ENCODE measurements at regions not wholly inside any gene's neighbourhood (a gene's known extent, or its start where the extent isn't known, plus 50 kb on each side); places are given as distances from the start of the nearest gene placed in this dataset.

DNA sequence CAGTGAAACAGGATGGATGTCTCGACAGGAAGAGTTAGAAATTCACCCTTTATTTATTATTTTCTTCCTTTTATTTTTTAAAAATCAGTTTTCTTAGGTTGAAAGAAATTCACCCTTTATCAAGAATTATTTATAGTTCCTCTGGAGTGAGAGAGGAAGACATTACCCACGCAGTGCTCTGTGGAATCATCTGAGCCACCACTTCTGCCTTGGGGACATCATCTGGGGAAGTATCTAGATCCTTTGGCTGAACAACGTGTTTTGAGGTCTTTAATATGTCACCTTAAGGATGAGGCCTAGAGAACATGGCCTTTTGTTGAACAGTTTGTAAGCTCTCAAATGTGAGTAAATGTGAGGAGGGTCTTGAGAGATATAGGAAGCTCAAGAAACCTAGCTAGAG lies 183.3 kb downstream of the UTP18 start:
- TF ChIP-seq, protein P1, sequence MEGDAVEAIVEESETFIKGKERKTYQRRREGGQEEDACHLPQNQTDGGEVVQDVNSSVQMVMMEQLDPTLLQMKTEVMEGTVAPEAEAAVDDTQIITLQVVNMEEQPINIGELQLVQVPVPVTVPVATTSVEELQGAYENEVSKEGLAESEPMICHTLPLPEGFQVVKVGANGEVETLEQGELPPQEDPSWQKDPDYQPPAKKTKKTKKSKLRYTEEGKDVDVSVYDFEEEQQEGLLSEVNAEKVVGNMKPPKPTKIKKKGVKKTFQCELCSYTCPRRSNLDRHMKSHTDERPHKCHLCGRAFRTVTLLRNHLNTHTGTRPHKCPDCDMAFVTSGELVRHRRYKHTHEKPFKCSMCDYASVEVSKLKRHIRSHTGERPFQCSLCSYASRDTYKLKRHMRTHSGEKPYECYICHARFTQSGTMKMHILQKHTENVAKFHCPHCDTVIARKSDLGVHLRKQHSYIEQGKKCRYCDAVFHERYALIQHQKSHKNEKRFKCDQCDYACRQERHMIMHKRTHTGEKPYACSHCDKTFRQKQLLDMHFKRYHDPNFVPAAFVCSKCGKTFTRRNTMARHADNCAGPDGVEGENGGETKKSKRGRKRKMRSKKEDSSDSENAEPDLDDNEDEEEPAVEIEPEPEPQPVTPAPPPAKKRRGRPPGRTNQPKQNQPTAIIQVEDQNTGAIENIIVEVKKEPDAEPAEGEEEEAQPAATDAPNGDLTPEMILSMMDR (IDR thresholded peaks at IDR 0.05), result no peak
- ATAC-seq (ENCODE audit: low FRiP score) (no peak), DNase-seq (ENCODE audit: low spot score) (no peak)

DNA sequence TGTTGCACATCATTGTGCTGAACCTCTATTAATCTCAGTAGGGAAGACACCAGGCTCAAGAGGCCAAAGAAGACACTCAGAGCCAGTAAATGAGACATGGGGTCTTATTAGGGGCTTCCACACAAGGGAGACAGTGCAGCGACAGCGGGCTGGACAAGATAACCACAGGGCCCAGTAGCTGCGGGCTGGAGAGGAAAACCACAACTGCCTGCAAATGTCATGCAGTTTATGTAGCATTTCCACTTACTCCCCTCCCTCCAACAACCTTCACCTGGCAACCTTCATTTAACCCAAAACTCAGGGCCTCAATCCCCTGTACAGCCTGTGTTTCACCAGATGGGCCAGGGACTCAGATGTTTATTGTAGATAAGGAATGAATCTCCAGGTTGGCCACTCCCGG lies 185.6 kb downstream of the UTP18 start:
- no peak for DNase-seq (ENCODE audit: low spot score)
- no peak for ATAC-seq (ENCODE audit: low FRiP score)
- TF ChIP-seq, protein P1 (IDR thresholded peaks at IDR 0.05), result no peak

DNA sequence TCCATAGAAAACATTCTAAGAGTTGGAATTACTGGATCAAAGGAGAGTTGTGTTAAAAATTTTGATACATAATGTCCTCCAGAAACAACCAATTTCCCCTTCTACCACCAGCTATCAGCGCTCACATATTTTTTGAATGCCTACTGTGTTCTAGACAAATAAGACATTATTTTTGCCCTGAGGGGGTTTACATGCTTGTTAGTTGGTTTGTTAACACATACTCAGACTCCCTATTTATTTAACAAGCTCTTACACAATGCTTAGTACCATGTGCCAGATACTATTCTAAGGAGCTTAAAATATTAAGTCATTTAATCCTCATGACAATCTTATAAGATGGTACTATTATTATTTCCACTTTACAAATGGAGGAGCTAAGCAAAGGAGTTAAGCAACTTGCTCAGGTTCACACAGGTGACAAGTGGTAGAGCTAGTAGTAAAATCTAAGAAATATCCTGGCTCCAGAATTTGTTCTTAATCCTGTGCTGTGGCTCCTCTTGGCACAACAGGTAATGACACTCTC lies 194.2 kb downstream of the UTP18 start:
- DNase-seq (ENCODE audit: low spot score) (no peak), ATAC-seq (ENCODE audit: low FRiP score) (no peak)
- TF ChIP-seq, protein P1 (IDR thresholded peaks at IDR 0.05), result no peak

DNA sequence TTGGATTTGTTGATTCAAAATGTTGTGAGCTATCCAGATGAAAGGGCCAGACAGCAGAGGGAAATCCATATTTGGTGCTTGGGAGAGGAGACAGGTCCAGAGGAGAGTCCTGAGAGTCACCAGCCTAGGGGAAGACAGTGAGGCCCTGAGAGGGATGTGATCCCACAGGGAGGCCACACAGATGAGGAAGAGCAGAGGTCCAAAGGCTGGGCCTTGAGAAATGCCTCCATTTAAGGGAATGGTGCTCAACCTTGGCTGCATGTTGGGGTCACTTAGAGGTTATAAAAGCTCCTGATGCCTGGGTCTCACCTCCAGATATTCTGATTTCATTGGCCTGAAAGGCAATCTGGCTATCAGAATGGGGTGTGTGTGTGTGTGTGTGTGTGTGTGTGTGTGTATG lies 194.9 kb downstream of the UTP18 start:
- ATAC-seq (ENCODE audit: low FRiP score) (no peak), DNase-seq (ENCODE audit: low spot score) (no peak)
- TF ChIP-seq, protein P1 (IDR thresholded peaks at IDR 0.05), result no peak

DNA sequence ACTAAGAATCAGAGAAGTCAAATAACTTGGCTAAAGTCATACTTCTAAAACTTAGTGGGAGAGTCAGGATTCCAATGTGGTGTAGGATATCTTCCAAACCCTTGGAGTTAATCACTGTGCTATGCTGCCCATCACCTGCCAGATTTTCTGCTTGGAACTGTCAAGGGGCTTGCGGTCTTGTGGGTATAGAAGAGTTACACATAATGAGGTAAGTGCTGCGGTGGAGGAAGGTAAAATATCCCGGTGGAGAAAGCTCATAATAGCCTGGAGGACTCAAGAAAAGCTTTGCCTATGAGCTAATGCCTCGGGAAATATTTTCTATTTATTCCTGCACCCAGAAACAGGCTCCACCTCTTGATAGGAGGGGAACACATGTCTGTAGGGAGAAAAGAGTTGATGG lies 195.6 kb downstream of the UTP18 start:
- DNase-seq (ENCODE audit: low spot score) (no peak), ATAC-seq (ENCODE audit: low FRiP score) (no peak)
- TF ChIP-seq, protein P1 (IDR thresholded peaks at IDR 0.05), result no peak

DNA sequence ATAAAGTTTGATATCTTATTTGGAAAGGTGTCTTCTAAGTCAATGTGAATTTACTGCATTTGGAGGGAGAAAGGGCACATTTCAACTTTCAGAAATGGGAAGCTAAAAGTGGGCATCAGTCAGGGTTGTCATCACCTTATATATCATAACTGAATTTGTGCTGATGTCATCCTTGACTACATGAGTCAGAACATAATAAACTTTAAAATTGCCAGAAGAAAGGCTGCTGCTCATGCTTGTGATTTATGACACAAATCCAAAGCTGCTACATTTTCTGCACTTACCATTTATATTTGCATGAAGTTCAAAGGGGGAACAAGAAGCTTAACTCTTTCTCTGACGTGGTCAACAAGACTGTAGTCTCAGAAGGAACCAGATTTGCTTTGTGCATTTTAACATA lies 196.6 kb downstream of the UTP18 start:
- no peak for DNase-seq (ENCODE audit: low spot score)
- no peak for ATAC-seq (ENCODE audit: low FRiP score)
- TF ChIP-seq, protein P1 (IDR thresholded peaks at IDR 0.05), result no peak

DNA sequence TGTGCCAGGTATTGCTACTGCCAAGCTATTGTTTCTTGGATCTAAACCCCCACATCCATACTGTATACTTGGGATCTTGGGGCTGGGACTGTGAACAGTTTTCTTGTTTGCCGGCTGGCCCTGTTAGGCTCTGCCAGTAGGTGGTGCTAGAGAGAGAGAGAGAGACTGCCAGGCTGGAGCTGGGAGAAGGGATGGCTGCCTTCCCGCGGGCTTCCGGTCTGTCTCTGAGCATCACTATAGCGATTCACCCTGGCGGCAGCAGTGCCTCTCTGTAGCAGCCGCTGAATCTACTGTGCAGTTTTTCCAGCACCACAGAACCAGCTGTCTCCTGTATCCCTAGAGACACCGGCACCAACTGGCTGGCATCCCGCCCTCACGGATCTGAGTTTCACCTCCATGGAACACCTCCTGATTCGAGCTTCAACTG lies 201.2 kb downstream of the UTP18 start:
- ATAC-seq (ENCODE audit: low FRiP score) (no peak), DNase-seq (ENCODE audit: low spot score) (peak; percentile 23)
- TF ChIP-seq, protein P1 (IDR thresholded peaks at IDR 0.05), result peak in 1 of 3 donors; percentile 6
